SH-SY5Y (cell line): ENCODE measurements at regions not wholly inside any gene's neighbourhood (a gene's known extent, or its start where the extent isn't known, plus 50 kb on each side); places are given as distances from the start of the nearest gene placed in this dataset.

Experiments
- GATA2 ChIP-seq: IDR thresholded peaks from 2 replicates; pipeline ENCODE4 v1.6.1; 2011; ENCODE audit warnings: mild to moderate bottlenecking, low read depth, low read length
- GATA3 ChIP-seq: IDR thresholded peaks from 2 replicates; pipeline ENCODE4 v1.6.1; 2011; ENCODE audit warnings: low read depth, mild to moderate bottlenecking, low read length, moderate library complexity

- TF ChIP-seq GATA3 (no peak), GATA2 (no peak)
Measured at GRCh38 chr10:108521827-108522492, 1357.5 kb upstream of the SORCS1 start.

GRCh38 chr10:108515821-108516220 is 1351.3 kb upstream of the SORCS1 start:
- TF ChIP-seq GATA2: no peak
- TF ChIP-seq GATA3: no peak

- TF ChIP-seq GATA2 (no peak), GATA3 (no peak)
Measured at GRCh38 chr10:108500396-108500795, 1335.9 kb upstream of the SORCS1 start.

GRCh38 chr10:108496106-108496505 is 1331.6 kb upstream of the SORCS1 start:
- no peak for TF ChIP-seq GATA2
- no peak for TF ChIP-seq GATA3

GRCh38 chr10:108490944-108491343 is 1326.4 kb upstream of the SORCS1 start:
- TF ChIP-seq GATA2: no peak
- TF ChIP-seq GATA3: no peak

- TF ChIP-seq GATA3: no peak
- no peak for TF ChIP-seq GATA2
Measured at GRCh38 chr10:108471420-108471819, 1306.9 kb upstream of the SORCS1 start.

GRCh38 chr10:108469940-108470339 is 1305.4 kb upstream of the SORCS1 start:
- TF ChIP-seq GATA3: no peak
- TF ChIP-seq GATA2: no peak

GRCh38 chr10:108465871-108466641 is 1301.5 kb upstream of the SORCS1 start:
- TF ChIP-seq GATA3: no peak

GRCh38 chr10:108462005-108462404 is 1297.5 kb upstream of the SORCS1 start:
- no peak for TF ChIP-seq GATA3
- no peak for TF ChIP-seq GATA2

GRCh38 chr10:108454793-108455192 is 1290.3 kb upstream of the SORCS1 start:
- TF ChIP-seq GATA2 (no peak), GATA3 (peak; percentile 56; the same call in 1 of the 2 replicates)

GRCh38 chr10:108454224-108454623 is 1289.7 kb upstream of the SORCS1 start:
- no peak for TF ChIP-seq GATA3
- no peak for TF ChIP-seq GATA2

GRCh38 chr10:108453166-108453565 is 1288.7 kb upstream of the SORCS1 start:
- TF ChIP-seq GATA3: no peak
- no peak for TF ChIP-seq GATA2

GRCh38 chr10:108452533-108452932 is 1288.0 kb upstream of the SORCS1 start:
- TF ChIP-seq GATA2 (peak; percentile 67; the same call in 1 of the 2 replicates), GATA3 (0 out of 2 replicates have a peak, but pooled peaks have one; percentile 60)

- TF ChIP-seq GATA3 (no peak), GATA2 (no peak)
Measured at GRCh38 chr10:108450280-108450679, 1285.8 kb upstream of the SORCS1 start.

GRCh38 chr10:108445746-108446145 is 1281.2 kb upstream of the SORCS1 start:
- TF ChIP-seq GATA3: no peak
- no peak for TF ChIP-seq GATA2

GRCh38 chr10:108443636-108444035 is 1279.1 kb upstream of the SORCS1 start:
- TF ChIP-seq GATA3: no peak
- no peak for TF ChIP-seq GATA2
